ENCODE measurements at regions not wholly inside any gene's neighbourhood (a gene's known extent, or its start where the extent isn't known, plus 50 kb on each side); places are given as distances from the start of the nearest gene placed in this dataset.

- TF ChIP-seq CTCF (IDR thresholded peaks at IDR 0.05): no peak
- TF ChIP-seq POLR2A (IDR thresholded peaks at IDR 0.05): no peak
Observed at GRCh38 chr1:47669081-47669585, 231.3 kb downstream of the FOXD2 start.
